SK-N-MC (cell line): ENCODE measurements at regions not wholly inside any gene's neighbourhood (a gene's known extent, or its start where the extent isn't known, plus 50 kb on each side); places are given as distances from the start of the nearest gene placed in this dataset.

Experiments
- EZH2 ChIP-seq: fragments of 200-600 bp; sonication (generic); IDR thresholded peaks from one replicate; pipeline ENCODE4 v1.6.1; 2017; ENCODE audit warnings: antibody characterized with exemption
- FOXP2 ChIP-seq: optimal IDR thresholded peaks from 2 replicates; pipeline ENCODE3; 2011; ENCODE audit warnings: mild to moderate bottlenecking, moderate library complexity; ENCODE audit not compliant: insufficient read depth; ENCODE audit errors: extremely low read length, control extremely low read depth
- POLR2AphosphoS5 ChIP-seq: IDR thresholded peaks from 2 replicates; pipeline ENCODE4 v1.6.1; 2012; ENCODE audit warnings: mild to moderate bottlenecking, low read depth, low read length, borderline replicate concordance

- no peak for TF ChIP-seq EZH2
- no peak for TF ChIP-seq POLR2AphosphoS5
- no peak for TF ChIP-seq FOXP2
Measured at GRCh38 chr4:123606336-123606735, 209.7 kb downstream of the SPRY1 start.
